HG02798 (cell line): ENCODE measurements at regions not wholly inside any gene's neighbourhood (a gene's known extent, or its start where the extent isn't known, plus 50 kb on each side); places are given as distances from the start of the nearest gene placed in this dataset.

Experiments used
- ATAC-seq: cut with Tn5 transposase; IDR thresholded peaks from one replicate; pipeline ENCODE4 v1.9.1; 2021; ENCODE audit warnings: mild to moderate bottlenecking; ENCODE audit not compliant: unreplicated experiment, poor library complexity

DNA sequence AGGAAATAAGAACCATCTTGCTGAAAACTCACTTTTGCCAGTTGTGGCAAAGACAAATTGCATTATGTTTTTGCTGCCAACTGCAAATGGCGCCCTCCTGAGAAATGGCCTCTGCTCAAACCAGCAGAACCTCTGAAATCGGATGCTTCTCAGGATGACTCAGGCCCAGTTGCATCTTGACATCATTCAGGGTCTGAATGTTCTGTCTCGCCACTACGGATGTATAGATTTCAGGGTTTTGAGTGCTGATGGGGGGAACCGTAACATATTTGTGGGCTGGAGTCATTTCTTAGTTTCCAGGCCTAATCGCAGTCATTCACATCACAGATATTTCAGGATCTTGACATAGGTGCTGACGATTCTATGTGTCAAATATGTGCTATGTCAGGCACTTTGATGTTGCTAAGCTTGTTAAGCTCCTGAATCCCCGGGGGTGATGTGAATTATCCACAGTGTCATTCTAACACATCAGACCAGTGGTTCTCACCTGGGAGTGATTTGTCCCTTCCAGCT, 207.1 kb downstream of the NFATC2 start:
- ATAC-seq = no peak

DNA sequence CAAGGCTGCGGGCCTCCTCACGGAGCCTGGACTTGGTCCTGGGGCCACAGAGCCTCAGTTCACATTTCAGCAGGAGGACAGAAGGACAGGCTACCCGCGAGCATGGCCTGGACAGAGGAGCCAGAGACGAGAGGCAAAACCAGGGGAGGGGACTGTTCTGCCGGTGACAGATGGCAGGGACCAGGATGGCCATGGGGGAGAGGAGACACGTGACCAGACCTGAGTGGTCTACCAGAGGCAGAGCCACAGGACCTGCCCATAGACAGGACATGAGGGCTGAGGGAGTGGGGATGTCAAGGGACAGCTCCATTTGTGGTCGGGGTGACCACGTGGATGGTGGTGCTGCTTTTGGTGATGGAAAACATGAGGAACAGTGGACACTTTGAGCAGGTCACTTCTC, 207.9 kb downstream of the NFATC2 start:
- no peak for ATAC-seq

DNA sequence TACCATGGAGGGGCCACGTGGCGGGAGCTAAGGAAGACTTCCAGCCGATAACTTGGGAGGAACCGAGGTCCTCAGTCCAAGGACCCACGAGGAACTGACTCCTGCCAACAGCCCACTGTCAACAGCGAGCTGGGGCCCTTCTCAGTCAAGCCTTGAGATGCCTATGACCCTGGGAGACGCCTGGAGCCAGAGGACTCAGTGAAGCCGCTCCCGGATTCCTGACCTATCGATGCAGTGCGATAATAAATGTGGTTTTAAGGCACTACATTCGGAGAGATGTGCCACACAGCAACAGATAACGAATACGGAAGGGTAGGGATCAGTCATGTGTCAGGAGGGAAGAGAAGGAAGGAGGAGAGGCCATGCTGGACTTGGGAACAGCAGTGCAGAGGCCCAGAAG, 208.5 kb downstream of the NFATC2 start:
- no peak for ATAC-seq

DNA sequence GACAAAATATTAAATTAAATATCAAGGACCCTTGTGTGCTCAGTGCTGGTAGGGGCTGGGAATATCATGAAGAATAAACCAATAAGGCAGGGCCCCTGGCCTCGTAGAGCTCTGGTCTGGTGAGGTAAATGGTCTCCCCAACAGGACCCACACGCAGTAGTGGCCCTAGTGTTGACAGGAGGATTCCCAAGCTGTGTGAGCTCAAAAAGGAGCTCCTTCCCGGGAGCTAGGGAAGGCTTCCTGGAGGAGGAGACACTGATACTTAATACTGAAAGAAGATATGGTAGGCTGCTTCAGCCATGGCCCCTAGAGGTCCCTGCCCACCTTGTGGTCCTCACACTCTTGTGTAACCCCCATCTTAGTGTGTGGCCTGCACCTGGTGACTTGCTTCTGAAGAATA, 209.1 kb downstream of the NFATC2 start:
- no peak for ATAC-seq

DNA sequence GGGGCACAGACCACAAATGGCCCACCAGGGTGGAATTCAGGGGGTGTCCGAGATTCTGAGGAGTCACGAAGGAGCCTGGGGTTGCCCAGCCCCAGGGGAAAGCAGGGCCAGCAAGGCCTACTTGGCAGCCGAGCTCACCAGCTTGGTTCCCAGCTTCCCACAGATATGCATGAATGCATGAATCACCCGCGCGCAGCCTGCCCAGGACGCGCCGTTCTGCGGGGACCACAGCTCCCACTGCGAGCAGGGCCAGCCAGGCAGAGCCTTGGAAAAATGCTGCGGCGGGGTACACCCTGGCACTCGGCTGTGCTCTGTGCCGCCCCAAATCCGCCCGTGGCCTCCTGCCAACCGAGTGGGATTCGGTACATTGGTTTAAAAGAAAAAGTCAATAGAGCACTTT, 211.0 kb downstream of the NFATC2 start:
- no peak for ATAC-seq

DNA sequence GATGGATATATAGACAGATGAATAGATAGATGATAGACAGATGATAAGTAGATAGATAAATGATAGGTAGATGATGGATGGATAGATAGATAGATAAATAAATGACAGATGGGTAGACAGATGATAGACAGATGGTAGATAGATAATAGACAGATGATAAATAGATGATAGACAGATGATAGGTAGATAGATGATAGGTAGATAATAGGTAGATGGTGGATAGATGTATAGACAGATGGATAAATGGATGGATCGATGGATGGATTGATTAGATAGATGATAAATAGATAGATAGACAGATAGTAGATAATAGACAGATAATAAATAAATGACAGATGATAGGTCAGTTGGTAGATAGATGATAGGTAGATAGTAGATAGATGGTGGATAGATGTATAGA, 212.7 kb downstream of the NFATC2 start:
- ATAC-seq = no peak

DNA sequence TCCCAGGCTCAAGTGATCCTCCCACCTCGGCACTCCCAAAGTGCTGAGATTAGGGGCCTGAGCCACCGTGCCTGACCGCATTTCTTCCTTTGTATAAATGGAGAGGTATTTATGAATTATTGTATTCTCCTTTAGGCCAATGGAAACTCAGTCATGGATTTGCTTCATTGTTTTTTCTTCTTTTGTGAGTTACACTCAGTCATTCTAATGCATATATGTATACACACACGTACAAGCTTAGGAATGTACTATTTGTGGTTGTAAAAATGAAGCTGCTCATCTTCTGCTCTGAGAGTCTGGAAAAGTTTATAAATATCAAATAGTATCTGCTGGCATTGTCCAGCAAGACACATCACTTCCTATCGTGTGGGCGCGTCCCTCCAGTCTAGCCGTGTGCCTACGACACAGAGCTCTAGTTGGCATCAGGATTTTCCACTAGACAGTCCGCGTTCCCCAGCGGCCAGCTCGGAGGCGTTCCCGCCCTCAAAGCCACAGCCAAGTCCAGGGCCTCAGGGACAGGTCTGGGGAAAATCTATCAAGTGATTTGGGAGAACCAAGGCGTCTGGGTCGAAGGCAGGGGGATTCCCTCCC, 215.2 kb downstream of the NFATC2 start:
- no peak for ATAC-seq

DNA sequence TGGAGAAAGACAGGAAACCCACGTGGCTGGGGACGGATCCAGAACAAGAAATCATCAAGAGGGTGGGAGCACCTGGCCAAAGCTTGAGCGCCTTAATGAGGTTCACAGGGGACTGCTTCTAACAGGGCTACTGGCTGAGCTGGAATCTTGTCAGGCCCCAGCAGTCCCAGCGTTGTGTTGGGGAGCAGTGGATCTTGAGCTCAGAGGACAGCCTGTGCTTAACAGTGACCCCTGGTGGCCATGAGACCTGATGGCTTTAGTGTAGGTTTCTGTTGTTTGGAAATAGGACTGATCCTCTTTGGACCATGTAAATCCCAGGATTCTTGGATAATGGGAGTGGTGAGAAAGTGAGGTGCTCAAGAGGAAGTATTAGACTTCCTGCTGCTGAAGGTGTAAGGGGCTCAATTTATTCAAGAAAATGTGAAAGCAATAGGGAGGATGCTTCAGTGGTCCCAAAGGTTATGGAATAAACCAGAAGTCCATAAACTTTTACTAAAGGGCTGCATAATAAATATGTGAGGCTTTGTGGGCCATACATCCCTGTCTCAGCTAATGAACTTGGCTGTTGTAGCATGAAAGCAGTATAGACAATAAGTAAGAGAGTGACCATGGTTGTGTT, 216.2 kb downstream of the NFATC2 start:
- ATAC-seq = no peak

DNA sequence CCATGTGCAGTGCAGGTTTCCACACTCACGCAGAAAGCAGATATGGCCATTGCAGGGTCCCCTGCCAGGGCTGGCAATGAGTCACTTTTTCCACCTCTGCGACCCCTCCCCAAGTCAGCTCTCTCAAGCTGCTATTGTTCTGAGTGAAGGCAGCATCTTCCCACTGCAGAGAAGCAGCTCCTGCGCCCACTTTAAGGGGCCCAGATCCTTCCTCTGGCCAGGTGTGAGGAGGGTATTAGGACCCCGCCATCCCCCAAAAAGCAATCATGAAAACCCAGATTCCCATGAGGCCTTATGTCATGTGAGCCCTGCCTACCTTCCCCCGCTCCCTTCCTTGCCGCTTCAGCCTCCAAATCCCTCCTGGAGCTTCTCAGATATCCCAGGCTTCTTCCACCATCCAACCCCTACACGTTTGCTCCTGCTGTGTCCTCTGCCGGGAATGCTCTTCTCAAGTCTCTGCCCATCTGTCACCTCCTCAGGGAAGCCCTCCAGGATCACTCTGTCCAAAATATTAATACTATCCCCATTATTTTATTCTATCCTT, 220.3 kb downstream of the NFATC2 start:
- ATAC-seq = no peak

DNA sequence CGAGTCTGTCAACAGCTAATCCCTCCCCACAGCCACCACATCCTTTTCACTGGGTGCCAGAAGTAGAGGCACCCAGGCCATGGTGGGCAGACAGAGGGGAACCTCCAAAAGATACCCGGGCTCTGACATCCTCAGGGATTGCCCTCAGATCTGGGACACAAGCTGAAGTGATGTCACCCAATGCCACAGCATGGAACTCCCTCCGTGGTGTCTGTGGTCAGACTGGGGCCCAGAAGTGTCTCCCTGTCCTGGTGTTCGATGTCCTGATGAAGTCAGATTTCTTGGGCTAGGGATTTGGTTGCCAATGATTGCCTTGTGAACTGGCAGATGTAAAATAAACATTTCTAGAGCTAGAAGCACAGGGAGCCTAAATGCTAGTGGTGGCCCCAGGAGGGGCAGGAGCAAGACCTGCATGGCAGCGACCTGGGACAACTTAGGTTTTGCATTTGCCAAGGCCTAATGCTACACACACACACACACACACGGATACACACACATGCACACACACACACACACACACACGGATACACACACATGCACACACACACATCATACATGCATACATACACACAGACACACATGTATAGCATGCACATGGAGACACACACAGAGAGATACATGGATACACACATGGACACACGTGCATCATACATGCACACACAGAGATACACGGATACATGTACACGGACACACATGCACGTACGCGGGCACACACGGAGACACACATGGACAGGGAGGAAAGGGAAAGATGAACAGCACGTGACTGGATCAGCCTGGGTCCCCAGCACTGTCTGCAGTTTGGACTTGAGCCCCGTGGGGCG, 221.0 kb downstream of the NFATC2 start:
- no peak for ATAC-seq

DNA sequence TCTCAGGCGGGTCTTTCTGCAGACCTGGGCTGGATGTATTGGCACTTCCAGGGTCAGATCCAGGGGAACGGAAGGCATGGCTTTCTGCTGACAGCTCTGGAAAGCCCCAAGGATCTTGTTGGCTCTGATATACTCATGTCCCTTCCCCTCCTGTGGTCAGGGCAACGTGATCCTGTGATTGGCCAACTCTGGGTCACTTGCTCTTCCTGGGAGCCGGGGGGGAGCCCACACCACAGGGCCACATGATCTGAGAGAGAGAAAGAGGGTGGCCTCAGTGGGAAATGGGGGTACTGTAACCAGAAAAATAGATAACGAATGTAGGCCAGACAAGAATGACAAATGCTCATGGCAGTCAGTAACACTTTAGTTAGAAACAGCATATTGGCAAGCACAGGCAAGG, 223.0 kb downstream of the NFATC2 start:
- ATAC-seq = no peak

DNA sequence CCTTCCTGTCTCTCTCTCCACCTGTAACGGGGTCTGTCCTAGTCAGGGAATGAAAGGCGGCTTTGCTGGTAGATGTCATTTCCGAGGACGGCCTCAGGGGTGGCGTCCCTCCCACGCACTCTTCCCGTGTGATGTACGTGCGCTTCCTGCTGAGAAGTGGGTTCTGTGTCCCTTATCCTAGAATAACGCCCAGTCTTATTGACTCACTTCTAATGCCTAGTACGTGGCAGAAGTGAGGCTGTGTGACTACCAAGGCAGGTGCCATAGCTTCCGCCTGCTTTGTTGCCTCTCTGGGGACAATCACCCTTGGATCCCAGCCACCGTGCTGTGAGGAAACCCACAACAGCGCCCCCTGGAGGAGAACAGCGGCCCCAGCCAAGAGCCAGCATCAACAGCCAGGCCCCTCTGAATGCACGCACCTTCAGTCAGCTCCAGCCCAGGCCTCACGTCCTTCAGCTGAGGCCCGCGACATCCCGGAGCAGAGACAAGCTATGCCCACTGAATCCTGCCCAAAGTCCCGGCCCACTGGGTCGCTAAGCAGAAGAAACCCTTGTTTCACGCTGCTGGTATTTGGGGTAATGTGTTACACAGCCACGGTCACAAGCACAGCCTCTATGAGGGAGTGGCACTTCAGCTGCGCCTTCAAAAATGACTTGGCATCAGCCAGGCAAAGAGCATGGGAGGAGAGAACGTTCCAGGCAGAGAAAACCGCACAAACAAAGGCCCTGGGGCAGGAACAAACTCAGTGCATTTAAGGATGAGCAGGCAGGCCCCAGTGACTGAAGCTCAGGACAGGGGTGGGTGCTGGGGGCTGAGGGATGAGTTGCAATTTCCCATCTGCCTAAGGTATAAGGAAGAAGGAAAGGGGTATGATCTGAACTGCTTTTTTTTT, 224.2 kb downstream of the NFATC2 start:
- ATAC-seq = no peak

DNA sequence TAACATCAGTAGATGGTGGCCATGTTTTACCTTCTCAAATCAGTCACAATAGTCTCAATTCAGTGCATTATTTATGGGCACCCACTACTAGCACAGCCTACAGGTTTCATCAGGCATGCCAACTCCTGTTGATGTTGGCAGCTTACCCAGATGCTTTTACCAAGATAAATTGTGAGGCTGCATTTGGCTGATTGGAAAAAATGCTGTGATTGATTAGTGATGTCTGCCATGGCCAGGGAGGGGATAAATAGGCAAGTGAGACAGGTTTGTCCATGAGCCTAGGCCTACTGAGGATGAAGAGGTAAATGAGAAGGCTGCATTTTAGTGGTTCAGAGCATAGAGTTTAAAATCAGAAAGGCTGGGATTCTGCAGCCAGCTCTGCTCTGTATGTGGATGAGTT, 227.1 kb downstream of the NFATC2 start:
- no peak for ATAC-seq

DNA sequence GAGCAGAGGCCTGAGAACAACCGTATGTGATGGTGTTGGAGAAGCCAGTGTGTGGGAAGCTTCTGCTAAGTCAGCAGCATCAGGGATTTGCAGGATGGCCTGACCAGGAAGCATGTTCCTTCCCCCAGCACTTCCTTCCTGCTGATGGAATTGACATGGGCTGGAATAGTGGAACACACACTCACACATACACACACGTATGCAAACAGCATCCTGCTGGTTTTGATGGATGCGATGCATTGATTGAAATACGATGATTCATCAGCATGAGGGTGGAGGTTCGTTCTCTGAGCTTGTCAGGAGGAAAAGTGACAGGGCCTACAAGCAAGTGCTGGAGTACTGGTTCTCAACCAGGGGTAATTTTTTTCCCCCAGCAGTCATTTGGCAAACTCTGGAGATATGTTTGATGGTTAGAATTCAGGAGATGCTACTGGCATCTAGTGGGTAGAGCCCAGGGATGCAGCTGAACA, 229.1 kb downstream of the NFATC2 start:
- no peak for ATAC-seq

DNA sequence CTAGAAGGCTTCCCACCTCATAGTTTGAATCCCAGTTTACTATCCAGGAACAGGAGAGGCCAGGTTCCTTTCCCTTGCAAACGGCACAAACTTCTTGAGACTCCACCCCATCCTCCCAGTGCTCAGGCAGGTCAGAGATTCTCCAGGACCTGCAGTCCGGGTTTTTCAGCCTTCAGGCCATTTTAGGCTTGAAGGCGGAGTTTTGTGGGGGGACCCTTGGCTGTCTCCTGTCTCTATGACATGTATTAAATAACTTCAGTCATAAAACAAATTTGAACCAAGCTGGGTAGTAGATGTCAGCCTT, 230.1 kb downstream of the NFATC2 start:
- no peak for ATAC-seq

DNA sequence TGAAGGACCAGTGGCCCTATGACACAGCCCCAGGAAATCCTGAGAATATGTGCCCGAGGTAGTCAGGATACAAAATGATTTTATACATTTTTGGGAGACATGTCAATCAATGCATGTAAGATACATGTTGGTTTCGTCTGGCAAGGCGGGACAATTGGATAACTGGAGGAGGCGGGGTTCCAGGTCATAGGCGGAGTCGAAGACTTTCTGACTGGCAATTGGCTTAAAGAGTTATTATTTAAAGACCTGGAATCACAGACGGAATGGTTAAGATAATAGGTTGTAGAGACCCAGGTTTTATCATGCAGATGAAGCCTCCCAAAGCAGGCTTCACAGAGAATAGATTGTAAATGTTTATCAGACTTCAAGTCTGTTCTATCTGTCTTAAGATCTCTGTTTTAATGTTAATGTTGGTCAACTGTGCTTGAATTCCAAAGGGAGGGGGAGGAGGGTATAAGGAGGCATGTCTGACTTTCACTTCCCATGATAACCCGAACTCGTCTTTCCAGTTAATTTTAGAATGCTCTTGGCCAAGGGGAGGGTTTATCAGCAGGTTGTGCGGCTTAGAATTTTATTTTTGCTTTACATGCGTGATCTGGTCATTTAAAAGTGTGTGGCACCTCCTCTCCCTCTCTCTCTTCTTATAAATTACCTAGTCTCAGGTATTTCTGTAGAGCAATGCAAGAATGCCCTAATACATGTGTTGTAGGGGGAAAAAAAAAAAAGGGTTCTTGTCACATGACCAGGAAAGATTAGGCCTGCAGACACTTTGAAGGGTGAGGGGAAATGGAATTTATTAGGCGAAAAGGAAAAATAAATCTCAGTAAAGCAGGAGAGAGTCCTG, 230.7 kb downstream of the NFATC2 start:
- no peak for ATAC-seq

DNA sequence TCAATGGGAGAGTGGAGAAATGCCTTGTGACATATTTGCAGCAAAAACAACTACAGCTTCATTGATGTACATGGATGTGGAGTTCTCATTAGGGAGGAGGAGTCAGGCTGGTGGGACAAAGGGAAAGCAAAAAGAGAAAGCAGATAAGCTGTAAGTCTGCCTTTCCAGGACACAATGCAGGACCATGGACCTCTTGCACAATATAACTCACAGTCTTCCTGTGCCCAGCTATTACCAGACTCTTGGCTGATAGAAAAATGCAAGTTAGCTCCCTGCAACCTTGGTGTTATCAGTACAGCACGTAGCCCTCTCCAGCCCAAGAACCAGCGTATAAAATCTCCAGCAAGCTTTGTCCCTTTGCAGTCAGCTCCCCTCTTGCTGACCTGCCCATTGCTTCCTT, 232.3 kb downstream of the NFATC2 start:
- no peak for ATAC-seq

DNA sequence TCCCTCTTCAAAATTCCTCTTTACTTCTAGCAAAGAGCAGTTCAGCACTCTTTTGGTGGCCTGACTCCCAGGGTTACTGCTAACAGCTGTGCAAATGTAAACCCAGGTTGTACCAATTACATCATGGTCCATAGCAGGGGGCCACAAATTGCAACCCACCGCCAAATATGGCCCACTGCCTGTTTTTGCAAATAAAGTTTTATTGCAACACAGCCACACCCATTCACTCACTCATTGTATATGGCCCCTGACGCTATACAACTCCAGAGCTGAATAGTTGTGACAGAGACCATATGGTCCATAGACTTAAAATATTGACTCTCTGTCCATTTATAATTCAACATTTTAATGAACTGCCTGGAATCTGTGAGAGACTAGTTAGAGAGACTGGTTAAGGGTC, 233.4 kb downstream of the NFATC2 start:
- ATAC-seq = no peak

DNA sequence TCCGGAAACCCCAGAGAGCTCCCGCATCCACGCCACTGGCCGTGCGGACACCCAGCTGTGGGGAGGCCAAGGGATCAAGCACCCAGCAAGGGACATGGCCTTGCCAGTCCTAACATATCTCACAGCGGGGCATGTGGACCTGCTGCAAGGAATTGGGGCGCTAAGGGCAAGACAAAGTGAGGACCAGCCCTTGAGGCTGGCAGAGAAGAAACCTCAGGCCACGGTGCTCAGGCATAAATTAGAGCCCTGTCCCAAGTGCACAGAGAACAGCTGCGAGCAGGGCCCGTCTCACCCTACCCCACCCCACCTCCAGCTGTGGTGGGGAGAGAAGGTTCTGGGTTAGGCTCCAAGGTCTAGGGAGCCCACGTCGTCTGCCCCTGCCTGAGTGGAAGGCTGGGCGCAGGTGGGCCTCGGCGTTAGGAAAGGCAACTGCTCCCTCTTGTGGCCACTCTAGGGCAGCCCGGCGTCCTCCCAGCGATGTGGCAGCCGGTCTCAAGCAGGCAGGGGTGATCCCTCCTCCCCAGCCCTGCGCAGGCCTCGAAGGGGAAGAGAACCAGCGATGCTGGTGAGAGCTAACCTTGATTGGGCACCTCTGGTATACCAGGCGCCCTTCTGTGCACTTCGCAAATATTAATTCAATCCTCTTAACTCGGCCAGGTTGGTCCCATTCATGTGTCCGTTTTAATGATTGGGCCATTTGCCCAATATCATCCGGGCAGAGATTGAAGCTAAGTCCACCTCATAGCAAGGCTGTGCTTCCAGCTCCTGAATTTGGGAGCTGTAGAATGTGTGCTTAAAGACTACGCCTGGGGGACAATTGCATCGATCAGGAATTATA, 235.8 kb downstream of the NFATC2 start:
- ATAC-seq = peak; percentile 75
